ENCODE measurements at regions not wholly inside any gene's neighbourhood (a gene's known extent, or its start where the extent isn't known, plus 50 kb on each side); places are given as distances from the start of the nearest gene placed in this dataset.

DNA sequence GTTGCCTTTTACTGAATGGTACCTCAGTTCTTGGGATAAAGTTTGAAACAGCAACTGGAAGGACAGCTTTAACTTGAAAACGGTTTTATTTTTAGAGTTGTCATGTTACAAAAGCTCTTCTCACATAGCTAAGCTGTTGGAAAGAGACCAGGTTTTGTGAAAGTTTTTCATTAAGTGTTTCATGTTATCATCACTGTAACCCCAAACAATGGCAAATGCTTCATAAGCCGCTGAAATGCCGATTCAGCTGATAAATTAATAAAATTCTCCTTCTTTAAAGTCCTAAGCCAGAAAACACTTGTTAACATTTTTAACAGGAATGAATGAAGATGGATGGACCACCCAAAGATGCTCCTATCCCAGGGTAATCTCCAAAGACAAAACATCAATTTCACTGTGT, 76.1 kb upstream of the IRF2 start:
- RAD21 ChIA-PET (ENCODE audit: unreplicated experiment) = interaction anchor here (0.6 to 1.5 kb wide), 2 partner anchors 243 to 286 kb away, joined by 3 to 4 read pairs; no protein-coding TSS in a partner anchor
- no peaks in the 10 kb centered on the region for H3K4me1 ChIP-seq (ENCODE audit: control insufficient read depth, insufficient read depth, low read length)
- no peaks in the 10 kb centered on the region for H4K20me1 ChIP-seq (ENCODE audit: control insufficient read depth, insufficient read depth)
- BruUV-seq (replicated peaks) = no TSS peak
- TF ChIP-seq, protein P1, sequence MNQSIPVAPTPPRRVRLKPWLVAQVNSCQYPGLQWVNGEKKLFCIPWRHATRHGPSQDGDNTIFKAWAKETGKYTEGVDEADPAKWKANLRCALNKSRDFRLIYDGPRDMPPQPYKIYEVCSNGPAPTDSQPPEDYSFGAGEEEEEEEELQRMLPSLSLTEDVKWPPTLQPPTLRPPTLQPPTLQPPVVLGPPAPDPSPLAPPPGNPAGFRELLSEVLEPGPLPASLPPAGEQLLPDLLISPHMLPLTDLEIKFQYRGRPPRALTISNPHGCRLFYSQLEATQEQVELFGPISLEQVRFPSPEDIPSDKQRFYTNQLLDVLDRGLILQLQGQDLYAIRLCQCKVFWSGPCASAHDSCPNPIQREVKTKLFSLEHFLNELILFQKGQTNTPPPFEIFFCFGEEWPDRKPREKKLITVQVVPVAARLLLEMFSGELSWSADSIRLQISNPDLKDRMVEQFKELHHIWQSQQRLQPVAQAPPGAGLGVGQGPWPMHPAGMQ (IDR thresholded peaks at IDR 0.05; ENCODE audit: borderline replicate concordance) = no peak
- TF ChIP-seq, protein P2, sequence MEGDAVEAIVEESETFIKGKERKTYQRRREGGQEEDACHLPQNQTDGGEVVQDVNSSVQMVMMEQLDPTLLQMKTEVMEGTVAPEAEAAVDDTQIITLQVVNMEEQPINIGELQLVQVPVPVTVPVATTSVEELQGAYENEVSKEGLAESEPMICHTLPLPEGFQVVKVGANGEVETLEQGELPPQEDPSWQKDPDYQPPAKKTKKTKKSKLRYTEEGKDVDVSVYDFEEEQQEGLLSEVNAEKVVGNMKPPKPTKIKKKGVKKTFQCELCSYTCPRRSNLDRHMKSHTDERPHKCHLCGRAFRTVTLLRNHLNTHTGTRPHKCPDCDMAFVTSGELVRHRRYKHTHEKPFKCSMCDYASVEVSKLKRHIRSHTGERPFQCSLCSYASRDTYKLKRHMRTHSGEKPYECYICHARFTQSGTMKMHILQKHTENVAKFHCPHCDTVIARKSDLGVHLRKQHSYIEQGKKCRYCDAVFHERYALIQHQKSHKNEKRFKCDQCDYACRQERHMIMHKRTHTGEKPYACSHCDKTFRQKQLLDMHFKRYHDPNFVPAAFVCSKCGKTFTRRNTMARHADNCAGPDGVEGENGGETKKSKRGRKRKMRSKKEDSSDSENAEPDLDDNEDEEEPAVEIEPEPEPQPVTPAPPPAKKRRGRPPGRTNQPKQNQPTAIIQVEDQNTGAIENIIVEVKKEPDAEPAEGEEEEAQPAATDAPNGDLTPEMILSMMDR (IDR thresholded peaks at IDR 0.05 in 2 of 3, conservative IDR thresholded peaks at IDR 0.05 in 1 of 3; ENCODE audit: control insufficient read depth in 2 of 3, extremely low read depth in 1 of 3, insufficient read depth in 1 of 3, low read depth in 3 of 3, low read length in 3 of 3) = no peak
- no peak for TF ChIP-seq SRF (IDR thresholded peaks at IDR 0.05; ENCODE audit: low read depth in 2 of 2, low read length in 2 of 2)
- no peak for TF ChIP-seq JUNB (IDR thresholded peaks at IDR 0.05)
- TF ChIP-seq EGR1 (IDR thresholded peaks at IDR 0.05; ENCODE audit: borderline replicate concordance in 1 of 2, low read depth in 2 of 2, low read length in 2 of 2) = no peak
- H3K9me3 ChIP-seq (replicated peaks; ENCODE audit: control insufficient read depth, insufficient read depth, low read length) = no peaks in the 10 kb centered on the region
- no peak overlapping the region for H3K4me2 ChIP-seq (ENCODE audit: control insufficient read depth, insufficient read depth)
- SMC1A ChIA-PET (ENCODE audit: uncharacterized antibody, unreplicated experiment) = interaction anchor here (0.6 to 2.2 kb wide), 8 partner anchors 11 to 301 kb away, joined by 3 to 7 read pairs (median 4); no protein-coding TSS in a partner anchor
- POLR2A ChIA-PET = interaction anchor here (0.6 to 1.1 kb wide), 2 partner anchors 84 to 97 kb away, joined by 3 read pairs; no protein-coding TSS in a partner anchor
- FAIRE-seq (no peak), DNase-seq (ENCODE audit: low read depth, low spot score) (no peak), ATAC-seq (no peak)
- WGBS (ENCODE audit: insufficient coverage, insufficient replicate concordance, low lambda C conversion rate, missing lambda C conversion rate) = 79% methylated on average over 3 of the region's 3 CpGs
- H3K9ac ChIP-seq (ENCODE audit: control insufficient read depth, insufficient read depth, low read length) = no peak overlapping the region
- in situ Hi-C loops (cut with MboI) (no loop called here), intact Hi-C loops (cut with micrococcal nuclease; ENCODE audit: unreplicated experiment) (no loop called here)
- H3K4me3 ChIP-seq = no peak overlapping the region
- H3K79me2 ChIP-seq (ENCODE audit: control insufficient read depth, insufficient read depth, low read length) = no peaks in the 10 kb centered on the region
- no peak overlapping the region for H3K27ac ChIP-seq (ENCODE audit: control insufficient read depth, insufficient read depth)
- CTCF ChIA-PET = interaction anchor here (1.0 to 2.4 kb wide), 2 partner anchors 12 to 300 kb away, joined by 4 to 8 read pairs; no protein-coding TSS in a partner anchor
- H3K27me3 ChIP-seq (replicated peaks in 1 of 2; ENCODE audit: control insufficient read depth in 2 of 2, insufficient read depth in 2 of 2, low read length in 1 of 2) = no peaks in the 10 kb centered on the region
- H3K36me3 ChIP-seq (ENCODE audit: control insufficient read depth in 2 of 2, insufficient read depth in 2 of 2, low read length in 1 of 2) = no peaks in the 10 kb centered on the region
- H2AFZ ChIP-seq (ENCODE audit: control insufficient read depth, low read depth, low read length) = no peak overlapping the region

Measured in GM12878 (cell line).